GM23338 (cell line): ENCODE measurements at regions not wholly inside any gene's neighbourhood (a gene's known extent, or its start where the extent isn't known, plus 50 kb on each side); places are given as distances from the start of the nearest gene placed in this dataset.

Experiments
- ATAC-seq: fragments of 200-7000 bp; cut with Tn5 transposase; 3 replicates; pipeline ENCODE4 v1.9.1; 2020
- DNase-seq: peaks from one replicate; pipeline ENCODE4 v3.0.0-alpha.2; 2015; ENCODE audit warnings: low spot score
- H2AFZ ChIP-seq: fragments of 200-600 bp; sonication (generic); 2 replicates; pipeline ENCODE4 v1.8.0; 2016; ENCODE audit warnings: antibody characterized with exemption, mild to moderate bottlenecking, moderate library complexity
- H3F3A ChIP-seq: fragments of 200-600 bp; sonication (generic); replicated peaks from 2 replicates; pipeline ENCODE4 v1.8.0; 2017; ENCODE audit warnings: antibody characterized with exemption, mixed run types, low read depth
- H3K27ac ChIP-seq: fragments of 200-600 bp; sonication (generic); 2 replicates; pipeline ENCODE4 v1.6.1; 2016; ENCODE audit warnings: low read depth
- H3K27me3 ChIP-seq: fragments of 200-600 bp; sonication (generic); 2 replicates; pipeline ENCODE4 v1.8.0; 2016; ENCODE audit warnings: mild to moderate bottlenecking, mixed run types, moderate library complexity; ENCODE audit not compliant: insufficient read depth
- H3K36me3 ChIP-seq: fragments of 200-600 bp; sonication (generic); 2 replicates; pipeline ENCODE4 v1.8.0; 2016; ENCODE audit warnings: mild to moderate bottlenecking; ENCODE audit not compliant: insufficient read depth
- H3K4me1 ChIP-seq: fragments of 200-600 bp; sonication (generic); 2 replicates; pipeline ENCODE4 v1.8.0; 2016; ENCODE audit warnings: mild to moderate bottlenecking, moderate library complexity; ENCODE audit not compliant: insufficient read depth
- H3K4me2 ChIP-seq: fragments of 200-600 bp; sonication (generic); 2 replicates; pipeline ENCODE4 v1.7.1; 2017; ENCODE audit warnings: mixed run types
- H3K4me3 ChIP-seq: fragments of 200-600 bp; sonication (generic); 2 replicates; pipeline ENCODE4 v1.6.1; 2016; ENCODE audit warnings: mixed run types
- H3K79me2 ChIP-seq: fragments of 200-600 bp; sonication (generic); replicated peaks from 2 replicates; pipeline ENCODE4 v1.8.0; 2017; ENCODE audit warnings: mild to moderate bottlenecking; ENCODE audit not compliant: insufficient read depth
- H3K9me2 ChIP-seq: fragments of 200-600 bp; sonication (generic); 2 replicates; pipeline ENCODE4 v1.8.0; 2017; ENCODE audit not compliant: insufficient read depth
- H4K20me1 ChIP-seq: fragments of 200-600 bp; sonication (generic); replicated peaks from 2 replicates; pipeline ENCODE4 v1.8.0; 2017; ENCODE audit warnings: mild to moderate bottlenecking; ENCODE audit not compliant: insufficient read depth
- H3K27ac Mint-ChIP-seq: 2 replicates; pipeline ENCODE4 v1.8.0; 2020; ENCODE audit warnings: inconsistent platforms, mild to moderate bottlenecking, moderate library complexity, mixed read lengths
- H3K27me3 Mint-ChIP-seq: 3 replicates; pipeline ENCODE4 v1.8.0; 2022; ENCODE audit warnings: low read depth, mild to moderate bottlenecking, moderate library complexity, mixed read lengths, inconsistent platforms; ENCODE audit not compliant: insufficient read depth, poor library complexity
- H3K36me3 Mint-ChIP-seq: 3 replicates; pipeline ENCODE4 v1.8.0; 2021; ENCODE audit warnings: low read depth, mild to moderate bottlenecking, inconsistent platforms, moderate library complexity, mixed read lengths
- H3K4me1 Mint-ChIP-seq: 3 replicates; pipeline ENCODE4 v1.8.0; 2020; ENCODE audit warnings: mild to moderate bottlenecking, inconsistent platforms, mixed read lengths
- H3K4me3 Mint-ChIP-seq: 3 replicates; pipeline ENCODE4 v1.8.0; 2021; ENCODE audit warnings: moderate library complexity, mild to moderate bottlenecking, inconsistent platforms, mixed read lengths
- H3K9me3 Mint-ChIP-seq: 3 replicates; pipeline ENCODE4 v1.8.0; 2020; ENCODE audit warnings: moderate library complexity, mild to moderate bottlenecking, inconsistent platforms, mixed read lengths
- CREB1 ChIP-seq: fragments of 250-450 bp; sonication (Bioruptor Pico); IDR thresholded peaks from 2 replicates; pipeline ENCODE4 v1.5.0; 2020; ENCODE audit warnings: low read depth, mild to moderate bottlenecking, moderate library complexity
- EZH2 ChIP-seq: fragments of 200-600 bp; sonication (generic); IDR thresholded peaks from one replicate; pipeline ENCODE4 v1.8.0; 2017; ENCODE audit warnings: antibody characterized with exemption, mild to moderate bottlenecking, low read depth; ENCODE audit not compliant: unreplicated experiment
- EZH2phosphoT487 ChIP-seq: fragments of 200-600 bp; sonication (generic); IDR thresholded peaks from one replicate; pipeline ENCODE4 v1.8.1; 2018; ENCODE audit warnings: antibody characterized with exemption; ENCODE audit not compliant: unreplicated experiment
- JUNB ChIP-seq: IDR thresholded peaks from one replicate; pipeline ENCODE4 v1.6.1; 2016; ENCODE audit warnings: antibody characterized with exemption; ENCODE audit not compliant: unreplicated experiment
- NANOG ChIP-seq: IDR thresholded peaks from 2 replicates; pipeline ENCODE4 v1.6.1; 2016; ENCODE audit warnings: antibody characterized with exemption, borderline replicate concordance
- POLR2AphosphoS5 ChIP-seq: IDR thresholded peaks from 2 replicates; pipeline ENCODE4 v1.6.1; 2016; ENCODE audit warnings: antibody characterized with exemption, low read depth
- STAT1 ChIP-seq: IDR thresholded peaks from one replicate; pipeline ENCODE4 v1.6.1; 2016; ENCODE audit warnings: antibody characterized with exemption; ENCODE audit not compliant: unreplicated experiment
- TF ChIP-seq, protein P1 (sequence below): IDR thresholded peaks from one replicate; pipeline ENCODE4 v1.6.1; 2018; ENCODE audit warnings: antibody characterized with exemption; ENCODE audit not compliant: unreplicated experiment
- TF ChIP-seq, protein P2 (sequence below), 2 experiments: fragments of 200-600 bp in 1 of 2; sonication (generic) in 1 of 2; conservative IDR thresholded peaks; 2 replicates each; pipeline versions ENCODE4 v1.5.1 to v1.6.1; 2016 to 2017; ENCODE audit warnings: antibody characterized with exemption in 2 of 2, low read depth in 2 of 2, mild to moderate bottlenecking in 2 of 2, moderate library complexity in 1 of 2
- TF ChIP-seq, protein P3 (sequence below): IDR thresholded peaks from 2 replicates; pipeline ENCODE4 v1.6.1; 2016; ENCODE audit warnings: antibody characterized with exemption

DNA sequence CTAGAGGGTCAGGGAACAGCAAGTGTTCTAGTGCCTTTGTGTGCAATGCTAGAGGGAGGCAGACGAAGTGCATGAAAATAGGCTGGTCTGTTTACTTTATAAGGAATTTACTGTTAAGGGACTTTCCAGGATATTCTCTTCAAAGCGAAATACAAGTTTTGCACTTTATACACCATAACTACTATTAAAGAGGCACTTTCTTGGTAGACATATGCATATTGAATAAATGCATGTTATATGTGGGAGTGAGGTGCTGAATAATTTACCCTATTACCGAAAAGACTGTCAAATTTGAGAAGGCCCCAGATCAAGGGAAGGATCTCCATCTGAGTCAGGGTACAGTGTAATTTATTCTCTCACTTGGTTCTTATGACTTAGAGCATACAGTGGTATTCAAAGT, 310.5 kb downstream of the S1PR1 start (continued):
- TF ChIP-seq, protein P1, sequence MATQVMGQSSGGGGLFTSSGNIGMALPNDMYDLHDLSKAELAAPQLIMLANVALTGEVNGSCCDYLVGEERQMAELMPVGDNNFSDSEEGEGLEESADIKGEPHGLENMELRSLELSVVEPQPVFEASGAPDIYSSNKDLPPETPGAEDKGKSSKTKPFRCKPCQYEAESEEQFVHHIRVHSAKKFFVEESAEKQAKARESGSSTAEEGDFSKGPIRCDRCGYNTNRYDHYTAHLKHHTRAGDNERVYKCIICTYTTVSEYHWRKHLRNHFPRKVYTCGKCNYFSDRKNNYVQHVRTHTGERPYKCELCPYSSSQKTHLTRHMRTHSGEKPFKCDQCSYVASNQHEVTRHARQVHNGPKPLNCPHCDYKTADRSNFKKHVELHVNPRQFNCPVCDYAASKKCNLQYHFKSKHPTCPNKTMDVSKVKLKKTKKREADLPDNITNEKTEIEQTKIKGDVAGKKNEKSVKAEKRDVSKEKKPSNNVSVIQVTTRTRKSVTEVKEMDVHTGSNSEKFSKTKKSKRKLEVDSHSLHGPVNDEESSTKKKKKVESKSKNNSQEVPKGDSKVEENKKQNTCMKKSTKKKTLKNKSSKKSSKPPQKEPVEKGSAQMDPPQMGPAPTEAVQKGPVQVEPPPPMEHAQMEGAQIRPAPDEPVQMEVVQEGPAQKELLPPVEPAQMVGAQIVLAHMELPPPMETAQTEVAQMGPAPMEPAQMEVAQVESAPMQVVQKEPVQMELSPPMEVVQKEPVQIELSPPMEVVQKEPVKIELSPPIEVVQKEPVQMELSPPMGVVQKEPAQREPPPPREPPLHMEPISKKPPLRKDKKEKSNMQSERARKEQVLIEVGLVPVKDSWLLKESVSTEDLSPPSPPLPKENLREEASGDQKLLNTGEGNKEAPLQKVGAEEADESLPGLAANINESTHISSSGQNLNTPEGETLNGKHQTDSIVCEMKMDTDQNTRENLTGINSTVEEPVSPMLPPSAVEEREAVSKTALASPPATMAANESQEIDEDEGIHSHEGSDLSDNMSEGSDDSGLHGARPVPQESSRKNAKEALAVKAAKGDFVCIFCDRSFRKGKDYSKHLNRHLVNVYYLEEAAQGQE = no peak
- TF ChIP-seq, protein P2, sequence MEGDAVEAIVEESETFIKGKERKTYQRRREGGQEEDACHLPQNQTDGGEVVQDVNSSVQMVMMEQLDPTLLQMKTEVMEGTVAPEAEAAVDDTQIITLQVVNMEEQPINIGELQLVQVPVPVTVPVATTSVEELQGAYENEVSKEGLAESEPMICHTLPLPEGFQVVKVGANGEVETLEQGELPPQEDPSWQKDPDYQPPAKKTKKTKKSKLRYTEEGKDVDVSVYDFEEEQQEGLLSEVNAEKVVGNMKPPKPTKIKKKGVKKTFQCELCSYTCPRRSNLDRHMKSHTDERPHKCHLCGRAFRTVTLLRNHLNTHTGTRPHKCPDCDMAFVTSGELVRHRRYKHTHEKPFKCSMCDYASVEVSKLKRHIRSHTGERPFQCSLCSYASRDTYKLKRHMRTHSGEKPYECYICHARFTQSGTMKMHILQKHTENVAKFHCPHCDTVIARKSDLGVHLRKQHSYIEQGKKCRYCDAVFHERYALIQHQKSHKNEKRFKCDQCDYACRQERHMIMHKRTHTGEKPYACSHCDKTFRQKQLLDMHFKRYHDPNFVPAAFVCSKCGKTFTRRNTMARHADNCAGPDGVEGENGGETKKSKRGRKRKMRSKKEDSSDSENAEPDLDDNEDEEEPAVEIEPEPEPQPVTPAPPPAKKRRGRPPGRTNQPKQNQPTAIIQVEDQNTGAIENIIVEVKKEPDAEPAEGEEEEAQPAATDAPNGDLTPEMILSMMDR (conservative IDR thresholded peaks at IDR 0.05; ENCODE audit: low read depth in 2 of 2) = no peak
- TF ChIP-seq NANOG (no peak), EZH2phosphoT487 (no peak), JUNB (no peak), CREB1 (CRISPR knock-in tag) (no peak), EZH2 (no peak), POLR2AphosphoS5 (no peak)

DNA sequence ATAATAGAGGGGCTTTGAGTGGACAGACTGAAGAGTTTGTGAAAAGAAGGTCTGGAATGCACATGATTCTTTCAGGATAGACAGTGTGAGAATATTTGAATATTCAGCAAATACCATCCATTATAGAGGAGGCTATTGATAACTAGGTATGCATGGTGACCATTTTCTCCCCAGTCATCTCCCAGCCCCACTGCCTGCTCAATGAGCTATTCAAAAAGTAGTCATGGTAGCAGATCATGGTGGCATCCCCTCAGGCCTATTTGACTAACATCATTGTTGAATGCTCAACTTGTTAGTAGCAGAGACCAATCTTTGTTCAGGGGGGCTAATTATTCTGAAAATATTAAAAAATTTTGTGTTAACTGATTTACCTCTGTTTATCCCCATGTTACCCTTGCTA, 311.6 kb downstream of the S1PR1 start:
- no peaks in the 10 kb centered on the region for H3K27me3 Mint-ChIP-seq

DNA sequence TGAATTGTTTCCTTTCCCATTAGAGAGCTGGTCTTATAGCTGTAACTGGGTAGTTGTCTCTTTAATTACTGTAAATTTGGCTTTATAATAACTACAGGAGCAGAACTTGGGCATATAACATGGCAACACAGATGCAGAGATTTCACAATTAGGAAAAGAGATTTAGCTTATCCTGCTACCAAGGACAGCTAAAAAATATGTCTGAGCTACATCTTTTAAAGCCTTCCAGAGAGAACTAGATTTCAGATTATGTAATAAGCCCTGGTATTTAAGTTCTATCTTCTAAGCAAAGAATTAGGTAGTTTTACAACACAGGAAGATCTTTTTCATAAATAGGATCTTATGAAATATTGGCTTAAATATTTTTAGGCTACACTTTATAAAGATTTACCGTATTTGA, 313.8 kb downstream of the S1PR1 start:
- Mint-ChIP-seq H3K36me3 (no peaks in the 10 kb centered on the region; the same call in 2 of the 3 replicates), H3K27me3 (no peaks in the 10 kb centered on the region), H3K4me3 (no peak overlapping the region), H3K4me1 (no peaks in the 10 kb centered on the region), H3K27ac (no peak overlapping the region), H3K9me3 (peaks cover 3% of the 10 kb centered on the region)
- Histone ChIP-seq H3K4me3 (no peak overlapping the region), H3K27ac (no peak overlapping the region), H3K36me3 (no peaks in the 10 kb centered on the region), H3F3A (no peaks in the 10 kb centered on the region), H3K79me2 (no peaks in the 10 kb centered on the region), H3K9me2 (peaks cover 4% of the 10 kb centered on the region; the same call in 1 of the 2 replicates), H3K27me3 (no peaks in the 10 kb centered on the region), H3K4me2 (no peak overlapping the region), H3K4me1 (no peaks in the 10 kb centered on the region), H2AFZ (no peak overlapping the region), H4K20me1 (no peaks in the 10 kb centered on the region)
- TF ChIP-seq EZH2phosphoT487 = no peak
- TF ChIP-seq, protein P3, sequence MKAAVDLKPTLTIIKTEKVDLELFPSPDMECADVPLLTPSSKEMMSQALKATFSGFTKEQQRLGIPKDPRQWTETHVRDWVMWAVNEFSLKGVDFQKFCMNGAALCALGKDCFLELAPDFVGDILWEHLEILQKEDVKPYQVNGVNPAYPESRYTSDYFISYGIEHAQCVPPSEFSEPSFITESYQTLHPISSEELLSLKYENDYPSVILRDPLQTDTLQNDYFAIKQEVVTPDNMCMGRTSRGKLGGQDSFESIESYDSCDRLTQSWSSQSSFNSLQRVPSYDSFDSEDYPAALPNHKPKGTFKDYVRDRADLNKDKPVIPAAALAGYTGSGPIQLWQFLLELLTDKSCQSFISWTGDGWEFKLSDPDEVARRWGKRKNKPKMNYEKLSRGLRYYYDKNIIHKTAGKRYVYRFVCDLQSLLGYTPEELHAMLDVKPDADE = no peak
- TF ChIP-seq CREB1 (CRISPR knock-in tag) = no peak
- ATAC-seq (no peak), DNase-seq (no peak)

More for the DNA sequence above, 311.6 kb downstream of the S1PR1 start:
- DNase-seq (no peak), ATAC-seq (no peak)
- no peak overlapping the region for H3K27ac Mint-ChIP-seq
- H3K36me3 ChIP-seq = no peaks in the 10 kb centered on the region
- H3K36me3 Mint-ChIP-seq = no peaks in the 10 kb centered on the region
- no peak overlapping the region for H3K27ac ChIP-seq
- no peaks in the 10 kb centered on the region for H3K4me1 Mint-ChIP-seq
- 0 out of 2 replicates have a peak, but pooled peaks cover 3% of the 10 kb centered on the region for H3K9me2 ChIP-seq
- H4K20me1 ChIP-seq = no peaks in the 10 kb centered on the region
- H3K27me3 ChIP-seq = no peaks in the 10 kb centered on the region
- H3K4me2 ChIP-seq = no peak overlapping the region
- H2AFZ ChIP-seq = no peak overlapping the region
- H3K4me1 ChIP-seq = no peaks in the 10 kb centered on the region
- no peak for TF ChIP-seq EZH2
- TF ChIP-seq STAT1 = no peak
- TF ChIP-seq EZH2phosphoT487 = no peak
- H3K79me2 ChIP-seq = no peaks in the 10 kb centered on the region
- H3F3A ChIP-seq = no peaks in the 10 kb centered on the region
- no peak overlapping the region for H3K4me3 Mint-ChIP-seq
- H3K4me3 ChIP-seq = no peak overlapping the region
- H3K9me3 Mint-ChIP-seq = no peaks in the 10 kb centered on the region
